ENCODE measurements at regions not wholly inside any gene's neighbourhood (a gene's known extent, or its start where the extent isn't known, plus 50 kb on each side); places are given as distances from the start of the nearest gene placed in this dataset.

DNA sequence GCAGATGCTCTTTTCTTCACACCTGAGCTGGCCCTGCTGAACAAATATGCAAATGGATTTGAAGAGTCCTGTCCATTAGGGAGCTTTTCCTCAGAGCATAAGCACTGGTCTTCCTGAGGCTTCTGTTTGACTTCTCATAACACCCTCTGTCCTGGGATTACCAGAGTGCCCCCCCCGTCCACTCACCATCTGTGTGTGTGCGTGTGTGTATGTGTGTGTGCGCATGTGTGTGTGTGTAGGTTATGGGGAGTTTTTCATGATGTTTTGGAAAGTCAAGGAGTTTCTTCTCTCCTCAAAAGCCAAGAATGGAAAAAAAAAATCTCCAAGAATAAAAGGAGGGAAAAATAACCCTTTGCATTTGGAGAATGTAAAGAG is 57.7 kb upstream of the COMTD1 start:
- Histone ChIP-seq H3K79me2 (ENCODE audit: control insufficient read depth, insufficient read depth, low read length) (no peaks in the 10 kb centered on the region), H3K4me3 (no peak overlapping the region), H3K4me1 (ENCODE audit: control insufficient read depth, insufficient read depth, low read length) (no peaks in the 10 kb centered on the region), H3K27ac (ENCODE audit: control insufficient read depth, insufficient read depth) (no peak overlapping the region), H2AFZ (ENCODE audit: control insufficient read depth, low read depth, low read length) (no peak overlapping the region), H3K4me2 (ENCODE audit: control insufficient read depth, insufficient read depth) (no peak overlapping the region), H3K36me3 (ENCODE audit: control insufficient read depth in 2 of 2, insufficient read depth in 2 of 2, low read length in 1 of 2) (no peaks in the 10 kb centered on the region), H3K27me3 (replicated peaks in 1 of 2; ENCODE audit: control insufficient read depth in 2 of 2, insufficient read depth in 2 of 2, low read length in 1 of 2) (peaks cover 4 to 7% of the 10 kb centered on the region in 2 experiments; a peak in 3 of 4 replicates), H4K20me1 (ENCODE audit: control insufficient read depth, insufficient read depth) (no peaks in the 10 kb centered on the region), H3K9me3 (replicated peaks; ENCODE audit: control insufficient read depth, insufficient read depth, low read length) (no peaks in the 10 kb centered on the region; the same call in 2 of the 3 replicates), H3K9ac (ENCODE audit: control insufficient read depth, insufficient read depth, low read length) (no peak overlapping the region)
- ChIA-PET CTCF (interaction anchor here (0.8 kb wide), 1 partner anchor 9 kb away, joined by 6 read pairs; no protein-coding TSS in a partner anchor), POLR2A (no interaction called here), SMC1A (ENCODE audit: uncharacterized antibody, unreplicated experiment) (no interaction called here), RAD21 (ENCODE audit: unreplicated experiment) (no interaction called here)
- in situ Hi-C loops (cut with MboI) (no loop called here), intact Hi-C loops (cut with micrococcal nuclease; ENCODE audit: unreplicated experiment) (no loop called here)
- DNase-seq (ENCODE audit: low read depth, low spot score) = no peak
- TF ChIP-seq, protein P1, sequence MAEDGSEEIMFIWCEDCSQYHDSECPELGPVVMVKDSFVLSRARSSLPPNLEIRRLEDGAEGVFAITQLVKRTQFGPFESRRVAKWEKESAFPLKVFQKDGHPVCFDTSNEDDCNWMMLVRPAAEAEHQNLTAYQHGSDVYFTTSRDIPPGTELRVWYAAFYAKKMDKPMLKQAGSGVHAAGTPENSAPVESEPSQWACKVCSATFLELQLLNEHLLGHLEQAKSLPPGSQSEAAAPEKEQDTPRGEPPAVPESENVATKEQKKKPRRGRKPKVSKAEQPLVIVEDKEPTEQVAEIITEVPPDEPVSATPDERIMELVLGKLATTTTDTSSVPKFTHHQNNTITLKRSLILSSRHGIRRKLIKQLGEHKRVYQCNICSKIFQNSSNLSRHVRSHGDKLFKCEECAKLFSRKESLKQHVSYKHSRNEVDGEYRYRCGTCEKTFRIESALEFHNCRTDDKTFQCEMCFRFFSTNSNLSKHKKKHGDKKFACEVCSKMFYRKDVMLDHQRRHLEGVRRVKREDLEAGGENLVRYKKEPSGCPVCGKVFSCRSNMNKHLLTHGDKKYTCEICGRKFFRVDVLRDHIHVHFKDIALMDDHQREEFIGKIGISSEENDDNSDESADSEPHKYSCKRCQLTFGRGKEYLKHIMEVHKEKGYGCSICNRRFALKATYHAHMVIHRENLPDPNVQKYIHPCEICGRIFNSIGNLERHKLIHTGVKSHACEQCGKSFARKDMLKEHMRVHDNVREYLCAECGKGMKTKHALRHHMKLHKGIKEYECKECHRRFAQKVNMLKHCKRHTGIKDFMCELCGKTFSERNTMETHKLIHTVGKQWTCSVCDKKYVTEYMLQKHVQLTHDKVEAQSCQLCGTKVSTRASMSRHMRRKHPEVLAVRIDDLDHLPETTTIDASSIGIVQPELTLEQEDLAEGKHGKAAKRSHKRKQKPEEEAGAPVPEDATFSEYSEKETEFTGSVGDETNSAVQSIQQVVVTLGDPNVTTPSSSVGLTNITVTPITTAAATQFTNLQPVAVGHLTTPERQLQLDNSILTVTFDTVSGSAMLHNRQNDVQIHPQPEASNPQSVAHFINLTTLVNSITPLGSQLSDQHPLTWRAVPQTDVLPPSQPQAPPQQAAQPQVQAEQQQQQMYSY (CRISPR knock-in tag; IDR thresholded peaks at IDR 0.05) = no peak
- TF ChIP-seq FOS (IDR thresholded peaks at IDR 0.05; ENCODE audit: borderline replicate concordance, extremely low read depth, insufficient read length) (no peak), RELA (IDR thresholded peaks at IDR 0.05; ENCODE audit: borderline replicate concordance, partially characterized antibody) (no peak), STAT1 (conservative IDR thresholded peaks at IDR 0.05) (no peak), MTA3 (IDR thresholded peaks at IDR 0.05; ENCODE audit: borderline replicate concordance, low read length) (no peak), GATAD2B (conservative IDR thresholded peaks at IDR 0.05; ENCODE audit: low read depth) (no peak), NFYB (IDR thresholded peaks at IDR 0.05; ENCODE audit: insufficient read depth, low read depth, low read length) (no peak), CBX5 (IDR thresholded peaks at IDR 0.05; ENCODE audit: low read depth) (no peak), CBFB (IDR thresholded peaks at IDR 0.05; ENCODE audit: low read depth) (no peak), RAD21 (IDR thresholded peaks at IDR 0.05; ENCODE audit: insufficient read depth, low read depth, low read length) (no peak)
- FAIRE-seq = no peak
- no TSS peak for BruUV-seq (replicated peaks)
- 70% methylated on average over 3 of the region's 3 CpGs for WGBS (ENCODE audit: insufficient coverage, insufficient replicate concordance, low lambda C conversion rate, missing lambda C conversion rate)
- ATAC-seq = no peak

Data from GM12878 (cell line).